K562 (cell line): ENCODE measurements at regions not wholly inside any gene's neighbourhood (a gene's known extent, or its start where the extent isn't known, plus 50 kb on each side); places are given as distances from the start of the nearest gene placed in this dataset.

ENCODE experiments used
- ATAC-seq: fragments of 200-7000 bp; cut with Tn5 transposase; 3 replicates; pipeline ENCODE4 v1.9.1; 2020; ENCODE audit warnings: moderate library complexity
- BruUV-seq: library from RNA; stranded (reverse); fragments of 400-500 nt; replicated peaks from 2 replicates; lab custom pipeline; 2021; lab: Mats Ljungman, UMichigan
- CTCF ChIA-PET: fragments of 300-600 bp; formaldehyde crosslinking; extraction: SDS; loops from one replicate; lab custom pipeline; 2021; ENCODE audit warnings: low intra/inter-chr PET ratio; lab: Yijun Ruan, JAX
- POLR2A ChIA-PET: fragments of 300-600, 350-650 bp; sonication (Branson Sonifier 250); formaldehyde crosslinking; extraction: SDS; loops from one replicate; lab custom pipeline; 2021; ENCODE audit warnings: antibody characterized with exemption, inconsistent platforms; lab: Yijun Ruan, JAX
- DNase-seq, 4 experiments: peaks; one replicate each; pipeline versions ENCODE4 v3.0.0 to v3.0.0-alpha.2; 2011 to 2018; ENCODE audit warnings: low spot score in 3 of 4, mixed read lengths in 3 of 4; ENCODE audit errors: extremely low read depth in 1 of 4
- FAIRE-seq: peaks from 2 replicates; lab custom pipeline; 2011; peaks lifted over from hg19 to GRCh38; lab: Jason Lieb, UNC
- H2AFZ ChIP-seq: 2 replicates; pipeline ENCODE4 v1.6.0; 2011; ENCODE audit warnings: low read depth, low read length, control low read depth, inconsistent platforms
- H3K27ac ChIP-seq: fragments of 200-600 bp; 3 replicates; pipeline ENCODE4 v1.8.0; 2011; ENCODE audit warnings: low read depth, mild to moderate bottlenecking, control low read depth, inconsistent platforms, low read length, moderate library complexity, mixed read lengths; ENCODE audit errors: extremely low read depth
- H3K27me3 ChIP-seq, 2 experiments: fragments of 300-600 bp in 1 of 2; 2 replicates in 1 of 2; 3 replicates in 1 of 2; pipeline versions ENCODE4 v1.6.0 to v1.8.0; 2011; ENCODE audit warnings: inconsistent platforms in 2 of 2, low read length in 2 of 2, mild to moderate bottlenecking in 1 of 2, mixed read lengths in 1 of 2, moderate library complexity in 1 of 2; ENCODE audit not compliant: control insufficient read depth in 2 of 2, insufficient read depth in 2 of 2
- H3K36me3 ChIP-seq: fragments of 300-600 bp; 3 replicates; pipeline ENCODE4 v1.8.0; 2011; ENCODE audit warnings: mild to moderate bottlenecking, low read length, inconsistent platforms; ENCODE audit not compliant: control insufficient read depth, insufficient read depth
- H3K4me1 ChIP-seq, 2 experiments: fragments of 200-600 bp in 1 of 2; replicated peaks in 1 of 2; 2 replicates in 1 of 2; 3 replicates in 1 of 2; pipeline versions ENCODE4 v1.5.1 to v1.8.0; 2011; ENCODE audit warnings: inconsistent platforms in 2 of 2, low read length in 2 of 2, mild to moderate bottlenecking in 1 of 2, mixed read lengths in 1 of 2, moderate library complexity in 1 of 2; ENCODE audit not compliant: control insufficient read depth in 2 of 2, insufficient read depth in 2 of 2
- H3K4me2 ChIP-seq: 2 replicates; pipeline ENCODE4 v1.6.1; 2011; ENCODE audit warnings: low read length, control low read depth, inconsistent platforms, mixed read lengths; ENCODE audit not compliant: insufficient read depth
- H3K4me3 ChIP-seq: fragments of 200-600 bp; sonication (generic), shearing (Covaris generic); 2 replicates; pipeline ENCODE4 v1.5.1; 2016; ENCODE audit warnings: control low read depth, inconsistent platforms
- H3K79me2 ChIP-seq: fragments of 200-600 bp; 3 replicates; pipeline ENCODE4 v1.8.0; 2011; ENCODE audit warnings: low read length, inconsistent platforms; ENCODE audit not compliant: control insufficient read depth, insufficient read depth
- H3K9ac ChIP-seq, 2 experiments: 2 replicates each; pipeline versions ENCODE4 v1.6.0 to v1.6.1; 2011; ENCODE audit warnings: low read depth in 2 of 2, low read length in 2 of 2, control low read depth in 1 of 2, inconsistent platforms in 1 of 2, mild to moderate bottlenecking in 1 of 2, mixed read lengths in 1 of 2; ENCODE audit not compliant: insufficient read depth in 1 of 2
- H3K9me1 ChIP-seq: one replicate; pipeline ENCODE4 v1.6.0; 2011; ENCODE audit warnings: inconsistent platforms, mild to moderate bottlenecking, low read length, moderate library complexity; ENCODE audit not compliant: control insufficient read depth, insufficient read depth
- H3K9me3 ChIP-seq: replicated peaks from 2 replicates; pipeline ENCODE4 v1.5.1; 2011; ENCODE audit warnings: low read depth, low read length, inconsistent platforms; ENCODE audit not compliant: control insufficient read depth, insufficient read depth
- H4K20me1 ChIP-seq: replicated peaks from 2 replicates; pipeline ENCODE4 v1.6.1; 2011; ENCODE audit warnings: low read length, inconsistent platforms, mixed read lengths; ENCODE audit not compliant: control insufficient read depth, insufficient read depth
- ARNT ChIP-seq, 2 experiments: fragments of 450-650 bp; IDR thresholded peaks; 2 replicates each; pipeline ENCODE4 v1.6.1; 2016; ENCODE audit warnings: mild to moderate bottlenecking in 1 of 2
- CEBPG ChIP-seq, 3 experiments: fragments of 200-800 bp in 1 of 3; sonication (Bioruptor generic) in 1 of 3; sonication (generic) in 1 of 3; formaldehyde crosslinking in 1 of 3; IDR thresholded peaks in 2 of 3; conservative IDR thresholded peaks in 1 of 3; 2 replicates each; pipeline versions ENCODE4 v1.6.1 to v1.8.0; 2016 to 2022; ENCODE audit warnings: missing compliant biosample characterization in 2 of 3, missing genetic modification characterization in 2 of 3, mild to moderate bottlenecking in 1 of 3, missing genetic modification reagents in 1 of 3
- E2F3 ChIP-seq: fragments of 250-450 bp; sonication (Bioruptor Pico); IDR thresholded peaks from 2 replicates; pipeline ENCODE4 v1.4.0; 2020; ENCODE audit warnings: mild to moderate bottlenecking
- FIP1L1 ChIP-seq: fragments of 200-400 bp; formaldehyde crosslinking; IDR thresholded peaks from 2 replicates; pipeline ENCODE4 v1.6.1; 2018; ENCODE audit warnings: mild to moderate bottlenecking, low read depth, low read length; ENCODE audit not compliant: poor library complexity, severe bottlenecking
- HCFC1 ChIP-seq: IDR thresholded peaks from 2 replicates; pipeline ENCODE4 v1.6.1; 2012; ENCODE audit warnings: low read depth, low read length, improper control_type of control experiment
- HNRNPK ChIP-seq: fragments of 200-400 bp; formaldehyde crosslinking; IDR thresholded peaks from one replicate; pipeline ENCODE4 v1.6.1; 2018; ENCODE audit warnings: mild to moderate bottlenecking, low read depth, low read length; ENCODE audit not compliant: poor library complexity, severe bottlenecking
- MLLT1 ChIP-seq, 2 experiments: fragments of 450-650 bp; IDR thresholded peaks; 2 replicates each; pipeline ENCODE4 v1.6.1; 2016
- PHF20 ChIP-seq: fragments of 450-650 bp; IDR thresholded peaks from 2 replicates; pipeline ENCODE4 v1.6.1; 2018; ENCODE audit not compliant: partially characterized antibody
- SAFB2 ChIP-seq: fragments of 200-400 bp; formaldehyde crosslinking; IDR thresholded peaks from 2 replicates; pipeline ENCODE4 v1.6.1; 2018; ENCODE audit warnings: borderline replicate concordance, low read length, low read depth, moderate library complexity; ENCODE audit not compliant: severe bottlenecking
- SP2 ChIP-seq: IDR thresholded peaks from 2 replicates; pipeline ENCODE4 v1.6.1; 2011; ENCODE audit warnings: mild to moderate bottlenecking, low read depth, low read length, moderate library complexity; ENCODE audit not compliant: poor library complexity, severe bottlenecking; ENCODE audit errors: extremely low read depth
- SRF ChIP-seq, 2 experiments: fragments of 250-450, 450-650 bp in 1 of 2; sonication (Bioruptor Pico) in 1 of 2; sonication (generic) in 1 of 2; formaldehyde crosslinking; IDR thresholded peaks; 2 replicates each; pipeline versions ENCODE4 v1.5.0 to v1.5.1; 2020 to 2022; ENCODE audit warnings: mild to moderate bottlenecking in 1 of 2, missing genetic modification reagents in 1 of 2
- UBTF ChIP-seq, 2 experiments: IDR thresholded peaks; 2 replicates each; pipeline ENCODE4 v1.6.1; 2012; ENCODE audit warnings: improper control_type of control experiment in 2 of 2, low read depth in 2 of 2, low read length in 2 of 2, borderline replicate concordance in 1 of 2
- ZBTB26 ChIP-seq: fragments of 450-650 bp; formaldehyde crosslinking; IDR thresholded peaks from 2 replicates; pipeline ENCODE4 v1.4.0; 2022; ENCODE audit warnings: missing genetic modification characterization
- ZNF395 ChIP-seq: fragments of 200-800 bp; sonication (Bioruptor generic); IDR thresholded peaks from 2 replicates; pipeline ENCODE4 v1.6.1; 2017; ENCODE audit warnings: missing genetic modification characterization, missing compliant biosample characterization
- ZNF696 ChIP-seq: fragments of 250-450 bp; sonication (Bioruptor Pico); conservative IDR thresholded peaks from 2 replicates; pipeline ENCODE4 v1.4.0; 2020; ENCODE audit warnings: mild to moderate bottlenecking, moderate library complexity
- ZSCAN32 ChIP-seq: fragments of 450-650 bp; formaldehyde crosslinking; IDR thresholded peaks from 2 replicates; pipeline ENCODE4 v1.4.0; 2020; ENCODE audit warnings: mild to moderate bottlenecking, moderate library complexity
- WGBS: fragments of 100-300 bp; shearing (Covaris generic); methylation state at CpG from one replicate; pipeline ENCODE4 v1.1.6; 2016; ENCODE audit warnings: low coverage, mixed read lengths; ENCODE audit not compliant: insufficient coverage; ENCODE audit errors: missing lambda C conversion rate; 5-methylcytosine and 5-hydroxymethylcytosine counted together
- in situ Hi-C: fragments of 300-500 bp; cut with MboI; formaldehyde crosslinking; loops from 4 replicates; pipeline ENCODE4 v1.15.0; 2018; ENCODE audit warnings: inconsistent platforms, mixed read lengths
- intact Hi-C: fragments of 100-400 bp; cut with micrococcal nuclease; formaldehyde crosslinking; loops from 2 replicates; pipeline ENCODE4 v1.14.2; 2022

- no peak for ATAC-seq
- intact Hi-C loops: no loop called here
- Histone ChIP-seq H3K36me3 (no peaks in the 10 kb centered on the region), H3K4me2 (no peak overlapping the region), H2AFZ (no peak overlapping the region), H3K9me1 (no peaks in the 10 kb centered on the region), H3K4me3 (no peak overlapping the region), H3K27ac (no peak overlapping the region), H3K9me3 (no peaks in the 10 kb centered on the region), H3K4me1 (no peaks in the 10 kb centered on the region), H3K27me3 (no peaks in the 10 kb centered on the region), H3K9ac (no peak overlapping the region), H4K20me1 (no peaks in the 10 kb centered on the region), H3K79me2 (no peaks in the 10 kb centered on the region)
- no TSS peak for BruUV-seq
- POLR2A ChIA-PET: no interaction called here
- in situ Hi-C loops: loop anchor here (25.0 kb wide), 1 partner anchor 339 kb away; the partner anchor contains the start of gene C10orf67
- no peak for DNase-seq
- 4% methylated on average over 2 of the region's 2 CpGs for WGBS
- no peak for FAIRE-seq
- CTCF ChIA-PET: no interaction called here
- TF ChIP-seq ZBTB26 (CRISPR knock-in tag): no peak
- TF ChIP-seq ZNF696 (CRISPR knock-in tag): no peak
- no peak for TF ChIP-seq HCFC1
- TF ChIP-seq ZSCAN32: no peak
- TF ChIP-seq SP2: no peak
- no peak for TF ChIP-seq ZNF395 (CRISPR knock-in tag)
- no peak for TF ChIP-seq E2F3 (CRISPR knock-in tag)
- no peak for TF ChIP-seq PHF20
- no peak for TF ChIP-seq SRF (CRISPR knock-in tag; IDR thresholded peaks at IDR 0.05)
- TF ChIP-seq CEBPG (CRISPR knock-in tag; IDR thresholded peaks at IDR 0.05): no peak
- TF ChIP-seq CEBPG (tag; conservative IDR thresholded peaks at IDR 0.05 in 1 of 2, IDR thresholded peaks at IDR 0.05 in 1 of 2): no peak
- TF ChIP-seq ARNT (IDR thresholded peaks at IDR 0.05): no peak
- TF ChIP-seq HNRNPK: no peak
- no peak for TF ChIP-seq UBTF (IDR thresholded peaks at IDR 0.05; ENCODE audit: borderline replicate concordance in 1 of 2, low read depth in 2 of 2, low read length in 2 of 2)
- no peak for TF ChIP-seq SAFB2
- no peak for TF ChIP-seq FIP1L1
- TF ChIP-seq MLLT1 (IDR thresholded peaks at IDR 0.05): no peak
Observed at GRCh38 chr10:23676296-23676695, 237.4 kb downstream of the OTUD1 start.
